Fibroblast of the conjunctiva (primary cell): ENCODE measurements at regions not wholly inside any gene's neighbourhood (a gene's known extent, or its start where the extent isn't known, plus 50 kb on each side); places are given as distances from the start of the nearest gene placed in this dataset.
"Not testable (repeated sequence)": the region's sequence is repeated elsewhere in the genome, so short reads cannot be mapped to it uniquely, and the experiment has no call there.

Experiments used
- DNase-seq: peaks from one replicate; pipeline ENCODE4 v3.0.0-alpha.2; 2010; ENCODE audit warnings: low read depth

GRCh38 chr15:38961931-38962330, 397.3 kb upstream of the RASGRP1 start:
- peak; percentile 22 for DNase-seq

GRCh38 chr15:38972831-38973230, 408.2 kb upstream of the RASGRP1 start:
- no peak for DNase-seq

GRCh38 chr15:38975282-38975990, 410.8 kb upstream of the RASGRP1 start:
- DNase-seq = no peak

GRCh38 chr15:38991126-38991525, 426.5 kb upstream of the RASGRP1 start:
- DNase-seq = peak; percentile 24

GRCh38 chr15:38991701-38992100, 427.1 kb upstream of the RASGRP1 start:
- no peak for DNase-seq

- DNase-seq = no peak
These were observed 427.9 kb upstream of the RASGRP1 start for GRCh38 chr15:38992506-38992905.

GRCh38 chr15:38992930-38993329, 428.3 kb upstream of the RASGRP1 start:
- DNase-seq = no peak

GRCh38 chr15:38994310-38994709, 429.7 kb upstream of the RASGRP1 start:
- no peak for DNase-seq

GRCh38 chr15:38996111-38996631, 431.6 kb upstream of the RASGRP1 start:
- peak; percentile 46 for DNase-seq

GRCh38 chr15:38997841-38998240, 433.2 kb upstream of the RASGRP1 start:
- DNase-seq = no peak

- no peak for DNase-seq
These were observed 435.6 kb upstream of the RASGRP1 start for GRCh38 chr15:39000008-39000734.

GRCh38 chr15:39009740-39010139, 445.1 kb upstream of the RASGRP1 start:
- DNase-seq = no peak

- DNase-seq = not testable (repeated sequence)
These were observed 446.5 kb upstream of the RASGRP1 start for GRCh38 chr15:39011066-39011465.

- no peak for DNase-seq
These were observed 448.6 kb upstream of the RASGRP1 start for GRCh38 chr15:39013262-39013661.

GRCh38 chr15:39014682-39015081, 450.1 kb upstream of the RASGRP1 start:
- no peak for DNase-seq

- no peak for DNase-seq
These were observed 452.1 kb upstream of the RASGRP1 start for GRCh38 chr15:39016706-39017105.

GRCh38 chr15:39018966-39019365, 454.4 kb upstream of the RASGRP1 start:
- no peak for DNase-seq

- no peak for DNase-seq
These were observed 456.7 kb upstream of the RASGRP1 start for GRCh38 chr15:39021341-39021740.

- no peak for DNase-seq
These were observed 458.1 kb upstream of the RASGRP1 start for GRCh38 chr15:39022532-39023305.

- DNase-seq = no peak
These were observed 460.7 kb upstream of the RASGRP1 start for GRCh38 chr15:39025321-39025720.

- no peak for DNase-seq
These were observed 461.3 kb upstream of the RASGRP1 start for GRCh38 chr15:39025881-39026280.

GRCh38 chr15:39028069-39028468, 463.5 kb upstream of the RASGRP1 start:
- DNase-seq = peak; percentile 16

GRCh38 chr15:39029741-39030140, 465.1 kb upstream of the RASGRP1 start:
- DNase-seq = no peak
